NCI-H2196 treated with DMSO at 0.1 percent for 48 hours (cell line): ENCODE measurements at regions not wholly inside any gene's neighbourhood (a gene's known extent, or its start where the extent isn't known, plus 50 kb on each side); places are given as distances from the start of the nearest gene placed in this dataset.

Experiments
- DNase-seq: peaks from one replicate; lab custom pipeline; 2025; ENCODE audit not compliant: unreplicated experiment; lab: John Stamatoyannopoulos, UW

GRCh38 chr21:20661246-20661645, 337.0 kb upstream of the NCAM2 start:
- no peak for DNase-seq

GRCh38 chr21:20661745-20662422, 336.3 kb upstream of the NCAM2 start:
- no peak for DNase-seq

- no peak for DNase-seq
These were observed 335.7 kb upstream of the NCAM2 start for GRCh38 chr21:20662514-20662913.

- DNase-seq: no peak
These were observed 330.3 kb upstream of the NCAM2 start for GRCh38 chr21:20667931-20668330.

GRCh38 chr21:20685475-20685874, 312.7 kb upstream of the NCAM2 start:
- no peak for DNase-seq

- no peak for DNase-seq
These were observed 299.6 kb upstream of the NCAM2 start for GRCh38 chr21:20698585-20698984.

- DNase-seq: no peak
These were observed 297.0 kb upstream of the NCAM2 start for GRCh38 chr21:20701235-20701634.

- no peak for DNase-seq
These were observed 295.0 kb upstream of the NCAM2 start for GRCh38 chr21:20703112-20703767.

- DNase-seq: no peak
These were observed 277.6 kb upstream of the NCAM2 start for GRCh38 chr21:20720623-20721022.

GRCh38 chr21:20721151-20721550, 277.1 kb upstream of the NCAM2 start:
- DNase-seq: no peak

GRCh38 chr21:20728691-20729090, 269.5 kb upstream of the NCAM2 start:
- DNase-seq: no peak

- no peak for DNase-seq
These were observed 268.8 kb upstream of the NCAM2 start for GRCh38 chr21:20729376-20729775.

- no peak for DNase-seq
These were observed 267.8 kb upstream of the NCAM2 start for GRCh38 chr21:20730441-20730840.

GRCh38 chr21:20735257-20735656, 263.0 kb upstream of the NCAM2 start:
- no peak for DNase-seq

GRCh38 chr21:20737227-20737913, 260.8 kb upstream of the NCAM2 start:
- no peak for DNase-seq

GRCh38 chr21:20739421-20739820, 258.8 kb upstream of the NCAM2 start:
- DNase-seq: no peak

- no peak for DNase-seq
These were observed 256.8 kb upstream of the NCAM2 start for GRCh38 chr21:20741445-20741844.

- no peak for DNase-seq
These were observed 238.0 kb upstream of the NCAM2 start for GRCh38 chr21:20760221-20760620.

GRCh38 chr21:20774737-20775136, 223.5 kb upstream of the NCAM2 start:
- no peak for DNase-seq

- no peak for DNase-seq
These were observed 218.9 kb upstream of the NCAM2 start for GRCh38 chr21:20779321-20779720.

- no peak for DNase-seq
These were observed 214.6 kb upstream of the NCAM2 start for GRCh38 chr21:20783611-20784010.
